Left ventricle myocardium superior (tissue), 1 donor: ENCODE measurements at regions not wholly inside any gene's neighbourhood (a gene's known extent, or its start where the extent isn't known, plus 50 kb on each side); places are given as distances from the start of the nearest gene placed in this dataset.

Experiments used
- ATAC-seq: fragments of 200-7000 bp; cut with Tn5 transposase; one replicate; pipeline ENCODE4 v1.9.1; 2020; ENCODE audit warnings: mild to moderate bottlenecking, moderate library complexity
- DNase-seq: peaks from one replicate; pipeline ENCODE4 v3.0.0-alpha.2; 2020
- intact Hi-C: fragments of 100-400 bp; cut with micrococcal nuclease; formaldehyde crosslinking; loops from one replicate; pipeline ENCODE4 v1.11.0; 2022
- donor health status: DM: no; HTN: yes; CAD: no; lungs with severe emphysema.

DNA sequence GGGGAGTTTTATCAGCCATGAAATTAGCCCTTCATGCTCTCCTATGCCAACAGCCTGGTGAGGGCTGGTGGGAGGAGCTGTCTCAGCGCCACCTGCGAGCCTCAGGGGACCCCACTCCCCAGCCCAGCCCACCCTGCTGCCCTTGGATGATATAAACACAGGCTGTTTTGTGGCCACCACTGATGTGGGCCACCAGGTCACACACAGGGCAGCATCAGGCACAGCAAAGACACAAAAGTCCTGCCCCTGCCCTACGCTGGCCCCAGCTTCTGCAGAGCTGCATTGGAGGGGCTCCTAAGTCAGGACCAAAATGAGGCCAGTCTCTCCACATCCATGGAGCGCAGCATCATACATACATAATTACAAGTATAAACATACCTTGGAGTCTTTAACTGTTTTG lies 110.6 kb upstream of the TEX51 start:
- ATAC-seq (no peak), DNase-seq (no peak)
- intact Hi-C loops = no loop called here

DNA sequence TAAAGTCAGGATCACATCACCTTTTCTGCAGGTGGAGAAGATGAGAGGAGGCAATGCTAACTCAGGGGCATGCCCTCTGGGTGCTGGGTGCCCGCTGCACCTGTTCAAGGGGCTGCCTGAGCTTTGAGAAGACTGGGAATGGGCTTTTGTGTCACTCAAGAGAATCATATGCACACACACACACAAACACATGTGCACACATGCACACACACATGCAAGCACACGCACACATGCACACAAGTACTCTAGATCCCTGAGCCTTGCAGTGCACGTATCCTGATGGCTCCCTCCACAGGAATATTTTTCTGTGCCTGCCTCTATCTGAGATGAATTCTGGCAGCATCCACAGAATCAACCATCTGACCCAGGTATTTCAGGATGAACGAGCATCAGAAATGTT lies 110.0 kb upstream of the TEX51 start:
- intact Hi-C loops = no loop called here
- ATAC-seq (no peak), DNase-seq (no peak)

DNA sequence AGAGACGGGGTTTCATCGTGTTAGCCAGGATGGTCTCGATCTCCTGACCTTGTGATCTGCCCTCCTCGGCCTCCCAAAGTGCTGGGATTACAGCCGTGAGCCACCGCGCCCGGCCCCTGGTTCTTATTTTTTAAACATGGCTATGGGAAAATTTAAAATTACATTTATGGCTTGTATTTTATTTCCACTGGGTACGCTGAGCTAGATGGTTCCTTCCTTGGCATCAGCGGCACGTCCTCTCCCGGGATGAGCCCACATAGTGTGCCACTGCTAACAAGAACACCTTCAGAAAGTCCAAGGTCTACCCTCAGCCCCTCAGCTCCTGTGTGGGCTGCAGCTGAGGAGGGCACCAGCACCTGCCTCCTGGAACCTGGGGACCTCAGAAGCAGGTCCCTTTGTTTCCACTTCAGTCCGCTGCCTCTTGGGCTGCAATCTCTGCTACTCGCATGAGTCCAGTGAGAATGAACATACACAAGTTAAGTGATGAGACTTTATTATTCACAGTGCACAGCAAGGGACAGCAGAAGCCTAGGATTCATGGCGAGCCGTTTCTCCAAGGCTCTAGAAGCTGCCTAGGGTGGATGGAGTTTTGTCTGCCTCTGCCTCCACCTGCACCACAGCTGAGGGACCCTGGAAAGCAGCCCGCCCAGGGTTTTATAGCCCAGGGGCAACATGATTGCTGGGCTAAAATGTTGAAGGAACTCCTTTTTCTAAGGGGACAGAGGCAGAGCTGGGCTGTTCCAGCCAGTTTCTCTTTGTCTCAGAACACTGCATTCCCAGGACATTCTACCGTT lies 107.5 kb upstream of the TEX51 start:
- intact Hi-C loops = no loop called here
- DNase-seq = no peak

DNA sequence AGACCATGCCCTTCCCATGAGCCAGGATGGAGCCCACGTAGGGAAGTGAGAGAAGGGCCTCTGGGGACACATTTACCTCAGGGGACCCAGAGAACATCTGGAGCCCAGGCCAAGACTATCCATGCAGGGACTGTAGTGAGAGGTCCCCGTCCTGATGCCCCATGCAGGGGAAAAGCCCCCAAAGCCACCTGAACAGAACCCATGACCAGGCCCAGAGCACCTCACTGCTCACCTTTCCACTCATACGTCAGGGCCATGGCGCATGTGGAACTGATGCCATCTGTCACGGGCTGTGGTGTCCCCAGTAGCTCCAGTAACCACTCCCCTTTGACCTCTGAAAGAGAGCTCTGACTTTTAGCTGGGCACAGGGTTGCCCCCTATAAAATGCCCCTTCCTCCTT lies 106.5 kb upstream of the TEX51 start:
- intact Hi-C loops = no loop called here
- DNase-seq (no peak), ATAC-seq (no peak)

More for the DNA sequence above, 107.5 kb upstream of the TEX51 start:
- ATAC-seq = no peak

DNA sequence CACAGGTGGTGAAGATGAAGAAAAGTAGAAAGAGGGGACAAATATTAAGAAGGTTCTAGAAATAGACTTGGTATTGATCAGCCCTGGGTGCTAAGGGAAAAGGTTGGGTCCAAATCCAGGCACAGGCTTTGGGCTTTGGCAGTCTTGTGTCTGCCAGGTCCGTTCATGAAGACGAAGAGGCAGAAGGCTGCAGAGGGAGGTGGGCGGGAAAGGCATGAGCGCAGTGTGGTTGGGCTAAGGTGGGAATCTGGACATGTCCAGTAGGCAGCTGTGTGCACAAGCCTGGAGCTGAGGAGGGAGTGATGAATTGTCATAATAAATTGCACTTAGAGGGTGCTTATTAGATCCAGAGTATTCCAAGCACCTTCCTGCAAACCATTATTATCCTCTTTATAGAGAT lies 105.7 kb upstream of the TEX51 start:
- intact Hi-C loops = no loop called here
- ATAC-seq (no peak), DNase-seq (no peak)

DNA sequence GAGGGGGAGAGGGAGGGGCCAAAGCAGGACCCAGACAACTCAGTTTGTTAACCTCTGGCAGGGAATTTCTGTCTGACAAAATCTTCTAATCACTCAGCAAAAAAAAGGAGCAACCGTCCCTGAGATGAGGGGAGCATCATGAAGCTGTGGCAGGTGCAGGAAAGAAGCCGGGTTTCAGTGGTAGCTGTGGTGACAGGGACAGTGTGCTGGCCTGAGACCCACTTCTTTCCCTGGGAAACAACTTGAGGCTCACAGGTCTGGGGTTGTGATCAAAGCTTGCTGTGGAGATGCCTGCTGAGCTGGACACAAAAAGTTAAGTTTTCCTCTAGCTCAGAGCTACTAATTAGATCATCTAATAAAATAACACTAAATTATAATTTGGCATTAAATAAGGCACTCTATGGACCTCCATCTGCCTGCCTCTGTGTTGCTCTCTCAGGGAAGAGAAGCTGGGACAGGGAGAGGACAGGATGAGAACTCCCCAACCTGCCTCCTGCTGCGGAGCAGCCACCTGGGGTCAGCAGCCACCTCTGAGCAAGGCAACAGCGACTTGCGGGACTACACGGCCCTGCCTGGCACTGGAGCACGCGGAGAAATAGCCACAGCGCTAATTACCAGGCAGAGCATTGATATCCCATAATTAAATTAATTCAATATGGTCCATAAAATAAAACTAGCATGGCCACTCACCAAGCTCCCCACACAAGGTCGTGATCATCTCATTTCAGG lies 104.6 kb upstream of the TEX51 start:
- no peak for ATAC-seq
- intact Hi-C loops = no loop called here
- no peak for DNase-seq

DNA sequence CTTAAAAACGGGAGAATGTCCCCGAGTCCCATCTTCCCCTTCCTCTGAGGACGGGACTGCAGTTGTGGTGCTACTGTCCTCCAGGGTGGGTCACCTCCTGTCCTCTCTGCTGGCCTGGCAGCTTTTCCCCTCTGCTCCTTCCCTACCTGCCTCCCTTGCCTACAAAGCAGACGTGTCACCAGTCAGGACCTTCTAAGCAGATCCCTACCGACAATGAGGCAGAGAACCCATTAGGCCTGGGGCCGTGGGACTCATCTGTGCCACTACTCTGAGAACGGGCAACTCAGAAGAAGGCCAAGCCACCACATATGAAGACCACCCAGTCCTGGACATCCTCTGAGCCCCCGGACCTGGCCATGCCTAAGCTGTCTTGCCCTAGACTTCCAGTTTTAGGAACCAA lies 103.0 kb upstream of the TEX51 start:
- ATAC-seq (no peak), DNase-seq (no peak)
- intact Hi-C loops = no loop called here

DNA sequence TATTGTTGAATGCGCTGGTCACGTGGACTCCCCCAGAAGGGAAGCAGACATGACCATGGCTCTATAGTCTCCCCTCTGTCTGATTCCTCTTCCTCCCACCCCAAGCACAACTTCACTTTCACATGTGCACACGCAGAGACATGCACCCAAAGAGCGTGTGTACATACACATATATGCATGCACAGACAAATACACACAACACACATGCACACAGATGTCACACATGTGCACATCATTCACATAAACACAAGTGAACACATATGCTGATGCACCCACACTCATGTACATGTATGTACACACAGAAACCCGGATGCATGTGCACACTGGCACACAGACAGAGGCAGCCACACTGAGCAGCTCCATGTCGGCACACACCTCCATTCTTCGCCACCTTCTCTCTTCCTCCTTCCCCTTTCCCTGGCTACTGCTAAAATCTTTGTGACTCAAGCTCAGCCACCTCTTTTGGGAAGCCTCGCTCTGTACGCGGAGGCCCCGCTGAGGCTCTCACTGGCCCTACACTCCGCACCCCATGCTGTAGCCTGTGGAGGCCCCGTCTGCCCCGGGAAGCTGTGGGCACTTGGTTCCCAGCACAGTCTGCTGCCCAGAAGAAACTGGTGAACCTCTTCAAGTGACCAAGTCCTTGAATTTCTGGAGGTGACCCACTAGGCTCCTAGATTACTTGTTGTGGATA lies 101.6 kb upstream of the TEX51 start:
- intact Hi-C loops = no loop called here
- no peak for DNase-seq
- ATAC-seq = no peak

DNA sequence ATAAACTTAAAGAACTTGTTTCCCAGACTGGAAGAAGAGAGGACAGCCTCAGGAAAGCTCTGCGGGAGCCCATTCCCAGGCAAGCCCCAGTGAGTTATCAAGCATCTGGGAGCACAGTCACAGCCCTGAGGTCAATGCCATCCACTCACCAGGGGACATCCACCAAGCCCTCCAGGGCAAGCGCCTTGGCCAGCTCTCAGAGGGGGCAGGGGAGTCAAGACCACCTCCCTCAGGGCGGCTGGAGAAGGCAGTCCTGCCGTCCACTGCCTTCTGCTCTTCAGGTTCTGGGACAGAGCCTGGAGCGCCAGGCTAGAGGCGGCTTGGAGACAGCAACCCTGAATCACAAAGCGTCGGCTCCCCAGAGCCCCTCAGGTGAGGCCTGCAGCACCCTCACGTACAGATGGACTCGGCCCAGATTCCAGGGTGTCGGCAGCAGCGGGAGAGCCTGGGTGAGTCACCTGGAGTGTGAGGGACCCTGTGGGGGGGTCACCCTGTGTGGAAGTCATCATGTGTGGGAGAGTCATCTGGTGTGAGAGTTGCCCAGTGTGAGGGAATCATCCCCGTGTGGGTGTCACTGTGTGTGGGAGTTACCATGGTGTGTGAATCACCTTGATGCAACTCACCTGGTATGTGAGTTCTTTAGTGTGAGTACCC lies 100.9 kb upstream of the TEX51 start:
- intact Hi-C loops = no loop called here
- no peak for ATAC-seq

DNA sequence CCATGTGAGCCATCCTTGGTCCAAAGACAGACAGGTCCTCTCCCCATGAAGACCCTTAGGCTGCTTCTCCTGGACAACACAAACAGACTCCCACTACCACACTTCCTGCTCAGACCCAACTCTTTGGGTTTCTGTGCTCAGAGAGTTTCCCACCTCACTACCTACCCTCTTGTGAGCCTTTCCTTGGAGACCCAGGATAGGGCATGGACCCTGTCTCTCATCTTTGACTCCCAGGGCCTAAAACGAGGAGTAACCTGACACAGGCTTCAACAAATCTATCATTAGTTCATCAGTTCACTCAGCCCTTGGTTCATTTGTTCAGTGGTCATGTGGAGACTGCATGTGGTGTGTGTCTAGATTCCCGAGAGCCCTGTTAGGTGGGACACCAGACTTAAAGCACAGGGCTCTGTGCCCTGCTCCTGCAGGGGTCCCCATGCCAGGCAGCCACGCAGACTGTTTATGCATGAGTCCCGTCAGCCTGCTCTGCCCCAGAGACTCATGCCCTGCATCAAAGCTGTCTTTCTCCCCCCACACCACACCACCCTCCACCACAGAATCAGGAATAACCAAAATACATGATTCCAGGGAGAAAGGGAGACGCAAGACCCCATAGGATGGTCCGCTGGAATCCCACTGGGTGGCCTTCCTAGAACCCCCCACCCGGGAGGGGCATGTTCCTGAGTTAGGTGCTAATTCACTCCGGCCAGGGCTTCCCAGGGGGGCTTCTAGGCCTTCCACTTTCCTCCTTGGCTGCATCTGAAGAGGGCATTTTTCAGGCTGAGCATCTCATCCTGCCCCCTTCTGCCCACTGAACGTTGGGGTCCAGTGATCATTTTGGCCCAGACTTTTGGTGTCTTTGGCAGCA lies 100.2 kb upstream of the TEX51 start:
- DNase-seq (no peak), ATAC-seq (no peak)
- intact Hi-C loops = no loop called here

More for the DNA sequence above, 100.9 kb upstream of the TEX51 start:
- no peak for DNase-seq

DNA sequence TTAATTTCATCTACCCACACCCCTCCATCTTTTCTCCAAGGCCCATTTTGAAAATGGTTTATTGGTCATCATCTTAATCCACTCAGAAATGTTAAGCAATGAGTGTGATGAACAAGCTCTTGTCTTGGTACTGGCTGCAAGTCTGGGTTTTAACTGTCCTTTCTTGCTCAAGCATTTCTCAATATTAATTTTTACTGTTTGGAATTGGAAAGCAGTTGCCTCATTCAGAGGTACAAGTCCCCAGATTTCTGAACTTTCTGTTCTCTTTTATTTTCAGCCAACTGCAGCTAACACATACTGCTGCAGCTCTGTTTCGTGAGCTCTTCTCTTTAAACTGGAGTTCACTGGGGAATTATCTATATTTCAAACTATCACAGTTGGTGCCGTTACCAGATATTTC lies 99.4 kb upstream of the TEX51 start:
- intact Hi-C loops = no loop called here
- no peak for ATAC-seq
- no peak for DNase-seq

DNA sequence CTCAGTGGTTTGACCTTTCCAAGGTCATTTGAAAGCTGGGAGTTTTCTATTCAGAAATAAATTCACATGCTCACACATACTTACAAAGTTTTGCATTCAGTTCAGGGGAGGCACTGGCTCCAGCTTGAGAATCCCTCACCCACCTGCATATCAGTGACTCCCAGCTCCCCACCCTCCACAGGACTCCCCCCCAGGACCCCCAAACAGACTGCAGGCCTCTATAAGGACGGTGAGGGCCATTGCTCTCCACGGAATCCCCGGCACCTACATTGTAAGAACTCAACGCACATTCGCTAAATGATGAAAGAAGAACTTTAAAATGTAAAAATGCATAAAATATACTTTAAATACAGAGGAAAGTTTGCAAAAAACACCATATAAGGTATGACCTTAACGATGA lies 97.2 kb upstream of the TEX51 start:
- no peak for ATAC-seq
- intact Hi-C loops = no loop called here
- DNase-seq = no peak

DNA sequence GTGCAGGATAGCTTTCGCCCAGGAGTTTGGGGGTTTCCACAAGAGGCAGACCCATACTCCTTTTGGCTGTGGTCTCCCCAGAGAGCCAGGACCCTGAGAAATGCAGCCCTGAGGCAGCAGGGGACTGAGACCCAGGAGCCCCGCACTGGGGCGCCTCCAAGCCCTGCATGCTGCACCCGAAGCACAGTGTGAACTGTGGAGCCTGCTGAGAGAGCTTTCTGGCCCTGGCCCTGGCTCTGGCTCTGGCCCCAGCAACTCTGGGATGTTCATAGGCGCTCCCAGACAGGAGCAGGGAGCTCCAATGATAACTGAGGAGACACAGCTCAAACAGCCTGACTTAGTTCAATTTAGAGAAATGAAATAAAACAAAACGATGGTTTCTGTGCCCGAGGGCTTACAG lies 96.4 kb upstream of the TEX51 start:
- no peak for DNase-seq
- ATAC-seq = no peak
- intact Hi-C loops = no loop called here

DNA sequence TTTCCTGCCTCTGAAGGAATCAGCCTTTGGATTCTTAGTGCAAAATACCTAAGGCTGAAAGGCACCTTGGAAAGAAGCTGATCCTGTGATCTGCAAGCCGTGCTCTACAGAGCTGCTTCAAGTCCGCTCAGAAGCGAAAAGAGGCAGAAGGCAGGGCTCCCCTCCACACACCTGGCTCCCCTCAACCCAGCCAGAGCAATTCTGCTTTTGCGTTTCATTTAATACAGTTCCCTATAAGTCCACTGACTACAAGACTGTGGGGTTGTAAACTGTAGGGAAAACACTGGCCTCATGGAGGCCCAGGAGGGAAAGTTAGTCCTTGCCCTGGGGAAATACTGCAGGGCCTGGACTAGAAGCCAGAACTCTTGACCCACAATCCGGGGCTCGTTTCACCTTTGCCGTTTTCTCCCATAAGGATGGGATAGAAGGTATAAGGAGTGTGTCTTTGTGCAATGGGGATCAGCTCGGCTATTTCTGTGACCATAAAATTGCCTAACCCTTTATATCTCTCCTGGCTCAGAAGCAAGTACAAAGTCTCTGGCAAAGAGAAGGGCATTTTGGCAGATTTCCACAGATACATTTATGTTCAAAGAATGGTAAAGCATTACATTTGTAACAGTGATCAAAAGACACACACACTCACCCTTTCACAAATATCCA lies 95.8 kb upstream of the TEX51 start:
- no peak for DNase-seq
- ATAC-seq = no peak
- intact Hi-C loops = no loop called here

DNA sequence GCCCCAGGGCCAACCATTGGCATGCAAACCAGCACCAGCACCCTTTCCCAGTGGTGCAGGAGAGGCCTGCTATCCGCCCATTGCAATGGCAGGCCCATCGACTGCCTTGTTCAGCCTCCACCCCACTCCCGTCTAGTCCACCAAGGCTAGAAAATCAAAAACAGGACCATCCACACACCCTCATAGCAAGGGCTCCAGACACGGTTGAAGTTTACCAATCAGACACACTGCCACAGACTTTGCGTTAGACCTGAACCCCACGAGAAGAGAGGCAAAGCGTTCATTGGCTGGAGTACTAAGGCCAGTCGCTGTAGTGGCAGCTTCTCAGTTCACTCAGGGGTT lies 95.3 kb upstream of the TEX51 start:
- ATAC-seq = no peak
- intact Hi-C loops = no loop called here
- DNase-seq = no peak

DNA sequence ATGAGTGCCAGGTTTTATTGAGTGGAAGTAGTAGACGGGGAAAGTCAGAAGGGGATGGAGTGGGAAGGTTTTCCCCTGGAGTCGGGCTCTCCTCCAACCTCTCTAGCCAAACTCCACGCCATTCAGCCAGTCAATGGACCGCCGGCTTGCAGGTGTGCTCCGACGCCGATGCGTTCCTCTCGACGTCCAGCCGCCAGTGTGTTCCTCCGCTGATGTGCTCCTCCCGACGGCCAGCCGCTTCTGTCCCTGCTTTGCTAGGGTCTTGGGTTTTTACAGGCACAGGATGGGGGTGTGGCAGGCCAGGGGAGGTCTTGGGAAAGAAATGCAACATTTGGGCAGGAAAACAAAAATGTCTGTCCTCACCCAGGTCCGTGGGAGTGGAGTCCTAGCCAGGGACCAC lies 94.3 kb upstream of the TEX51 start:
- intact Hi-C loops = no loop called here
- ATAC-seq (no peak), DNase-seq (no peak)

DNA sequence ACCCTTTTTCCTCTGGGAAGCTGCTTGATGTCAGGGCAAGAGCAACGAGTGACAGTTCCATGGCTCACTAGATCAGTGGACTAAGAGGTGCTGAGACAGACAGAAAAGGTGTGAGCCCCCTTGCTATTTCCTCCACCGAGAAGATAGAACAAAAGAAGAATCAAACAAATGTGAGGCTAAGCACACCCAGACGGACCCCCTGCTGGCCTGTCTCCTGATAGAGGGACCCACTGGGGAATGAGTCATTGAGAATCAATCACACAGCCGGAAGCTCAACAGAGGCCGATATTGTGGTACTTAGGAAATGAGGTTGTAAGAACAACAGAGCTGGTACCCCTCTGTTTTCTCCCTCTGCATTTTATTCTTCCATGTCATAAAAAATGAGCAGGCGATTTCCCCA lies 89.8 kb upstream of the TEX51 start:
- intact Hi-C loops = no loop called here
- DNase-seq (no peak), ATAC-seq (no peak)

DNA sequence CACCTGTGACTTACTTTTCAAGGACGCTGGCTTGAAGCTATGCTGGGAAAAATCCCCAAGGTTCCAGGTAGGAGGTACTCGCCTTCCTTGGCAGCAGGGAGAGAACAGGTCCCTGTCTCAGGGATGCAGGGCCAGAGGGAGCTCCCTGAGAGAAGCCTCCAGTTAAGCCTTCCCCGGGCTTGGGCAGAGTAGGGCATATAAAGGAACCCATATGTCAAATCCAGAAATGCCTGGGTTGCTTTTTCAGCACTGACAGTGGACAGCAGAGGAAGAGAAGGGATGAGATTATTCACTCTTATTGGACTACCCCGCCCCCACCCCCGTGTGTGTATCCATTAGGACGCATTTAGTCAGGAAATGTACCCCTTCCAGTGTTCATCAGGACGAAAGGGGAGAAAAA lies 89.3 kb upstream of the TEX51 start:
- intact Hi-C loops = no loop called here
- DNase-seq (no peak), ATAC-seq (no peak)

DNA sequence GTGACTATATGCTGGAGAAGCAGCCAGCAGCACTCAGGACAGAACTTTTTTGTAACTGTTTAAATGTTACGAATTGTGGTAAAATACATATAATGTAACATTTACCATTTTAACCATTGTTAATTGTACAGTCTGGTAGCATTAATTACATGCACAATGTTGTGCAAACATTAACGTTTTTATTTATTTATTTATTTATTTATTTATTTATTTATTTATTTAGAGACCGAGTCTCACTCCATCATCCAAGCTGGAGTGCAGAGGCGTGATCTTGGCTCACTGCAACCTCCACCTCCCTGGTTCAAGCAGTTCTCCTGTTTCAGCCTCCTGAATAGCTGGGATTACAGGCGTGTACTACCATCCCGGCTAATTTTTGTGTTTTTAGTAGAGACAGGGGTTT lies 88.7 kb upstream of the TEX51 start:
- intact Hi-C loops = no loop called here
- DNase-seq (no peak), ATAC-seq (no peak)
